ENCODE measurements at regions not wholly inside any gene's neighbourhood (a gene's known extent, or its start where the extent isn't known, plus 50 kb on each side); places are given as distances from the start of the nearest gene placed in this dataset.

- no TSS peak for BruUV-seq (replicated peaks)
- H3K9me2 ChIP-seq (ENCODE audit: insufficient read depth) = no peaks in the 10 kb centered on the region
- H3K27ac ChIP-seq = no peak overlapping the region
- no peak overlapping the region for H2AFZ ChIP-seq
- TF ChIP-seq EZH2 (IDR thresholded peaks at IDR 0.05; ENCODE audit: low read depth) (no peak), CTCF (conservative IDR thresholded peaks at IDR 0.05) (no peak)
- intact Hi-C loops (cut with micrococcal nuclease; ENCODE audit: unreplicated experiment) = no loop called here
- H3K4me2 ChIP-seq = no peak overlapping the region
- peaks cover 100% of the 10 kb centered on the region for H3K27me3 ChIP-seq (ENCODE audit: insufficient read depth, low read depth)
- DNase-seq = no peak
- no peaks in the 10 kb centered on the region for H3K9me3 ChIP-seq (ENCODE audit: insufficient read depth, low read depth)
- CTCF ChIA-PET = no interaction called here
- H3K79me2 ChIP-seq (ENCODE audit: low read depth) = no peaks in the 10 kb centered on the region
- no peak overlapping the region for H3K4me3 ChIP-seq
- H3K36me3 ChIP-seq (ENCODE audit: low read depth) = no peaks in the 10 kb centered on the region
- POLR2A ChIA-PET (ENCODE audit: unreplicated experiment) = no interaction called here
- H3K4me1 ChIP-seq (replicated peaks; ENCODE audit: insufficient read depth) = no peaks in the 10 kb centered on the region
- no peaks in the 10 kb centered on the region for H3F3A ChIP-seq (ENCODE audit: insufficient read depth, low read depth)
- H4K20me1 ChIP-seq (ENCODE audit: insufficient read depth) = no peaks in the 10 kb centered on the region; the same call in 1 of the 2 replicates
These were observed 336.0 kb downstream of the TEX29 start for GRCh38 chr13:111656439-111656838.

- Histone ChIP-seq H3K4me2 (no peak overlapping the region), H3K36me3 (ENCODE audit: low read depth) (no peaks in the 10 kb centered on the region), H3F3A (ENCODE audit: insufficient read depth, low read depth) (no peaks in the 10 kb centered on the region), H3K4me3 (no peak overlapping the region), H2AFZ (no peak overlapping the region), H3K9me2 (ENCODE audit: insufficient read depth) (no peaks in the 10 kb centered on the region), H3K79me2 (ENCODE audit: low read depth) (no peaks in the 10 kb centered on the region), H3K27me3 (ENCODE audit: insufficient read depth, low read depth) (peaks cover 100% of the 10 kb centered on the region), H3K9me3 (ENCODE audit: insufficient read depth, low read depth) (no peaks in the 10 kb centered on the region), H4K20me1 (ENCODE audit: insufficient read depth) (no peaks in the 10 kb centered on the region; the same call in 1 of the 2 replicates), H3K4me1 (replicated peaks; ENCODE audit: insufficient read depth) (no peaks in the 10 kb centered on the region), H3K27ac (no peak overlapping the region)
- CTCF ChIA-PET = no interaction called here
- TF ChIP-seq EZH2 (IDR thresholded peaks at IDR 0.05; ENCODE audit: low read depth) (no peak), CTCF (conservative IDR thresholded peaks at IDR 0.05) (no peak)
- DNase-seq = no peak
- POLR2A ChIA-PET (ENCODE audit: unreplicated experiment) = no interaction called here
- intact Hi-C loops (cut with micrococcal nuclease; ENCODE audit: unreplicated experiment) = no loop called here
- no TSS peak for BruUV-seq (replicated peaks)
These were observed 336.6 kb downstream of the TEX29 start for GRCh38 chr13:111657013-111657412.

- intact Hi-C loops (cut with micrococcal nuclease; ENCODE audit: unreplicated experiment) = no loop called here
- TF ChIP-seq CTCF (conservative IDR thresholded peaks at IDR 0.05) = no peak
- no peak for TF ChIP-seq EZH2 (IDR thresholded peaks at IDR 0.05; ENCODE audit: low read depth)
- Histone ChIP-seq H3K27ac (no peak overlapping the region), H4K20me1 (ENCODE audit: insufficient read depth) (no peaks in the 10 kb centered on the region; the same call in 1 of the 2 replicates), H3K79me2 (ENCODE audit: low read depth) (no peaks in the 10 kb centered on the region), H3K4me2 (no peak overlapping the region), H3K4me1 (replicated peaks; ENCODE audit: insufficient read depth) (no peaks in the 10 kb centered on the region), H3K9me2 (ENCODE audit: insufficient read depth) (no peaks in the 10 kb centered on the region), H3K4me3 (no peak overlapping the region), H3K36me3 (ENCODE audit: low read depth) (no peaks in the 10 kb centered on the region), H3F3A (ENCODE audit: insufficient read depth, low read depth) (no peaks in the 10 kb centered on the region), H2AFZ (no peak overlapping the region), H3K9me3 (ENCODE audit: insufficient read depth, low read depth) (no peaks in the 10 kb centered on the region), H3K27me3 (ENCODE audit: insufficient read depth, low read depth) (peaks cover 100% of the 10 kb centered on the region)
- DNase-seq = no peak
- ChIA-PET CTCF (no interaction called here), POLR2A (ENCODE audit: unreplicated experiment) (no interaction called here)
- BruUV-seq (replicated peaks) = no TSS peak
These were observed 338.0 kb downstream of the TEX29 start for GRCh38 chr13:111658145-111659100.

Measured in PC-9 (cell line).